ENCODE measurements at regions not wholly inside any gene's neighbourhood (a gene's known extent, or its start where the extent isn't known, plus 50 kb on each side); places are given as distances from the start of the nearest gene placed in this dataset.

DNA sequence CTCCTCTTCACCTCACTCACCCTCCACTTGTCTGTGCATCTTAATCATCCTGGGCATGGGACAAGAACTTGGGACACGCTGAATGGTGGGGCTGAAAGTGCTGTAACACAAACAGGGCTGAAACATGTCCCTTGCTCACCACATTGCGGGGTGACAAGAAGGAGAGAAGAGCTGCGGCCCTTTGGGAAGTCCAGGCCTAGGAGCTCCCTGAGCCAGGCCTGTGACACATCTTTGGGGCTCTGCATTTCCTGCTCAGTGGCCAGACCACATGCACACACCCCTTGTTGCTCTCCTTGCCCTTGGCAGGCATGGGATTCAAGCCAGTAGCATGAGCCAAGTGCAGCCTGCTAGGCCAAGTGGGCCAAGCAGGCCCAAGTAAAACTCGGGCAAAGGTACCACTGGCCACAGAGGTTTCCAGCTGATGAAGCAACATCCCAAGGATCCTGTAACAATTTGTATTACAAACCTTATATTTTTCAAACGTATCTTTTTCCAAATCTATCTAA is 1384.3 kb upstream of the PCDH20 start:
- FAIRE-seq: no peak
- H3K27me3 ChIP-seq (ENCODE audit: control insufficient read depth, insufficient read depth, low read length): no peaks in the 10 kb centered on the region
- TF ChIP-seq, protein P1, sequence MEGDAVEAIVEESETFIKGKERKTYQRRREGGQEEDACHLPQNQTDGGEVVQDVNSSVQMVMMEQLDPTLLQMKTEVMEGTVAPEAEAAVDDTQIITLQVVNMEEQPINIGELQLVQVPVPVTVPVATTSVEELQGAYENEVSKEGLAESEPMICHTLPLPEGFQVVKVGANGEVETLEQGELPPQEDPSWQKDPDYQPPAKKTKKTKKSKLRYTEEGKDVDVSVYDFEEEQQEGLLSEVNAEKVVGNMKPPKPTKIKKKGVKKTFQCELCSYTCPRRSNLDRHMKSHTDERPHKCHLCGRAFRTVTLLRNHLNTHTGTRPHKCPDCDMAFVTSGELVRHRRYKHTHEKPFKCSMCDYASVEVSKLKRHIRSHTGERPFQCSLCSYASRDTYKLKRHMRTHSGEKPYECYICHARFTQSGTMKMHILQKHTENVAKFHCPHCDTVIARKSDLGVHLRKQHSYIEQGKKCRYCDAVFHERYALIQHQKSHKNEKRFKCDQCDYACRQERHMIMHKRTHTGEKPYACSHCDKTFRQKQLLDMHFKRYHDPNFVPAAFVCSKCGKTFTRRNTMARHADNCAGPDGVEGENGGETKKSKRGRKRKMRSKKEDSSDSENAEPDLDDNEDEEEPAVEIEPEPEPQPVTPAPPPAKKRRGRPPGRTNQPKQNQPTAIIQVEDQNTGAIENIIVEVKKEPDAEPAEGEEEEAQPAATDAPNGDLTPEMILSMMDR (IDR thresholded peaks at IDR 0.05; ENCODE audit: insufficient read depth, low read length, severe bottlenecking): no peak

DNA sequence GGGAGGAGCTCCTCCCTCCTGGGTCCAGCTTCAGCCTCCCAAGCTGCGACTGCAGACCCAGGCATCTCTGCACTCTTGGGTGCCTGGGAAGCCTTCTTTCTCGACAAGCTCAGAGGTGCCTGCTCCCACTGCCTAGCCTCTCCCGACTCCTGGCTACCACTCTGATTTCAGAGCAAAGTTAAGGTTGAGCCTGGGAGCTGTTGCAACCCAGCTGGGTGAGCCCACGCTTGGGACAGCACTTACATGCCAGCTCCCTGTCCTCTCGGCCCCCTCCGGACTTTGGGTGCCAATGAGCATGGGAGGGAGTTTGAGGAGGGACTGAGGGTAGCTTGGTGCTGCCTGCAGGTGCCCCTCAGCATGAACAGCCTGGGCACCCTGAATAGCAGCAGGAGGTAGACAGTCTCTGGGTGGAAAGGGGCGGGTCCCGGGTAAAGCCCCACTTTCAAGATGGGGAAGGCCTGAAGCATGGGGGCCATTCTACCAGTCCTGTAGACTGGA is 1383.4 kb upstream of the PCDH20 start:
- DNase-seq (ENCODE audit: low read depth): no peak
- Histone ChIP-seq H3K36me3 (ENCODE audit: control insufficient read depth, insufficient read depth, low read length) (no peaks in the 10 kb centered on the region), H3K27me3 (ENCODE audit: control insufficient read depth, insufficient read depth, low read length) (no peaks in the 10 kb centered on the region), H3K4me3 (ENCODE audit: low read depth, low read length) (no peak overlapping the region)
- FAIRE-seq: no peak
- TF ChIP-seq, protein P1 (IDR thresholded peaks at IDR 0.05; ENCODE audit: insufficient read depth, low read length, severe bottlenecking): no peak

More for the DNA sequence above, 1384.3 kb upstream of the PCDH20 start:
- no peak for DNase-seq (ENCODE audit: low read depth)
- H3K4me3 ChIP-seq (ENCODE audit: low read depth, low read length): no peak overlapping the region
- no peaks in the 10 kb centered on the region for H3K36me3 ChIP-seq (ENCODE audit: control insufficient read depth, insufficient read depth, low read length)

GRCh38 chr13:62793850-62794249 is 1378.2 kb upstream of the PCDH20 start:
- TF ChIP-seq, protein P1 (IDR thresholded peaks at IDR 0.05; ENCODE audit: insufficient read depth, low read length, severe bottlenecking): no peak
- DNase-seq (ENCODE audit: low read depth) (no peak), FAIRE-seq (no peak)
- H3K4me3 ChIP-seq (ENCODE audit: low read depth, low read length): no peak overlapping the region
- no peaks in the 10 kb centered on the region for H3K36me3 ChIP-seq (ENCODE audit: control insufficient read depth, insufficient read depth, low read length)
- H3K27me3 ChIP-seq (ENCODE audit: control insufficient read depth, insufficient read depth, low read length): no peaks in the 10 kb centered on the region

GRCh38 chr13:62781866-62782265 is 1366.2 kb upstream of the PCDH20 start:
- no peak for DNase-seq (ENCODE audit: low read depth)
- Histone ChIP-seq H3K27me3 (ENCODE audit: control insufficient read depth, insufficient read depth, low read length) (no peaks in the 10 kb centered on the region), H3K4me3 (ENCODE audit: low read depth, low read length) (no peak overlapping the region), H3K36me3 (ENCODE audit: control insufficient read depth, insufficient read depth, low read length) (no peaks in the 10 kb centered on the region)
- no peak for FAIRE-seq
- TF ChIP-seq, protein P1 (IDR thresholded peaks at IDR 0.05; ENCODE audit: insufficient read depth, low read length, severe bottlenecking): no peak

- no peak overlapping the region for H3K4me3 ChIP-seq (ENCODE audit: low read depth, low read length)
- no peak for FAIRE-seq
These were observed 1363.5 kb upstream of the PCDH20 start for GRCh38 chr13:62779161-62779560.

More at GRCh38 chr13:62779161-62779560, 1363.5 kb upstream of the PCDH20 start:
- no peaks in the 10 kb centered on the region for H3K27me3 ChIP-seq (ENCODE audit: control insufficient read depth, insufficient read depth, low read length)
- TF ChIP-seq, protein P1 (IDR thresholded peaks at IDR 0.05; ENCODE audit: insufficient read depth, low read length, severe bottlenecking): no peak
- H3K36me3 ChIP-seq (ENCODE audit: control insufficient read depth, insufficient read depth, low read length): no peaks in the 10 kb centered on the region
- no peak for DNase-seq (ENCODE audit: low read depth)
